ENCODE measurements at regions not wholly inside any gene's neighbourhood (a gene's known extent, or its start where the extent isn't known, plus 50 kb on each side); places are given as distances from the start of the nearest gene placed in this dataset.

GRCh38 chrX:140949233-140949632, 53.2 kb upstream of the SPANXB1 start:
- 45 to 62% (median 57%) methylated on average over 5 of the region's 5 CpGs for WGBS, 5 donors
- TF ChIP-seq POLR2AphosphoS5 (IDR thresholded peaks at IDR 0.05): no peak
- TF ChIP-seq CTCF (IDR thresholded peaks at IDR 0.05): no peak
- no peak for TF ChIP-seq POLR2A (IDR thresholded peaks at IDR 0.05)
- no peak for TF ChIP-seq EP300 (IDR thresholded peaks at IDR 0.05)
- intact Hi-C loops (cut with DNase I; ENCODE audit: low total_unique reads): no loop called here

More at GRCh38 chrX:140949233-140949632, 53.2 kb upstream of the SPANXB1 start:
- Histone ChIP-seq H3K4me1 (no peaks in the 10 kb centered on the region), H3K36me3 (no peaks in the 10 kb centered on the region), H3K4me3 (no peak overlapping the region), H3K27me3 (no peaks in the 10 kb centered on the region), H3K9me3 (no peaks in the 10 kb centered on the region), H3K27ac (no peak overlapping the region)
- no peak for DNase-seq

Small RNA genes in the stretch of these regions (small RNA-seq; reads per million reads assigned to genes)
- gene MIR320D2: 0 to 0.60 (median 0) reads per million in 4 donors

Data from stomach (tissue), 8 donors.